Medulla oblongata (tissue), 1 donor: ENCODE measurements at regions not wholly inside any gene's neighbourhood (a gene's known extent, or its start where the extent isn't known, plus 50 kb on each side); places are given as distances from the start of the nearest gene placed in this dataset.
"Not testable (repeated sequence)": the region's sequence is repeated elsewhere in the genome, so short reads cannot be mapped to it uniquely, and the experiment has no call there.

Source experiments
- DNase-seq: peaks from one replicate; pipeline ENCODE4 v3.0.0-alpha.2; 2015; ENCODE audit errors: extremely low spot score

DNA sequence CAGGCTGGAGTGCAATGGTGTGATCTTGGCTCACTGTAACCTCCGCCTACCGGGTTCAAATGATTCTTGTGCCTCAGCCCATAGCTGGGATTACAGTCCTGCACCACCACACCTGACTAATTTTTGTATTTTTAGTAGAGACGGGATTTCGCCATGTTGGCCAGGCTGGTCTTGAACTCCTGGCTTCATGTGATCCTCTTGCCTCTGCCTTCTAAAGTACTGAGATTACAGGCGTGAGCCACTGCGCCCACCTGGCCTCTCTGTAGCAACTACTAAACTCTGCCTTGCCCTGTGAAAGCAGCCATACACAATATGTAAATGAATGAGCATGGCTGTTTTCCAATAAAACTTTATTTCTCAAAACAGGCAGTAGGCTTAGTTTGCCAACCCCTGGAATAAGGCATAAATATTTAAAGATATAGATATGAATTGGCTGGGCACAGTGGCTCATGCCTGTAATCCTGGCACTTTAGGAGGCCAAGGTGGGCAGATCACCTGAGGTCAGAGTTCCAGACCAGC lies 127.9 kb upstream of the ZNF217 start:
- DNase-seq, result not testable (repeated sequence)

DNA sequence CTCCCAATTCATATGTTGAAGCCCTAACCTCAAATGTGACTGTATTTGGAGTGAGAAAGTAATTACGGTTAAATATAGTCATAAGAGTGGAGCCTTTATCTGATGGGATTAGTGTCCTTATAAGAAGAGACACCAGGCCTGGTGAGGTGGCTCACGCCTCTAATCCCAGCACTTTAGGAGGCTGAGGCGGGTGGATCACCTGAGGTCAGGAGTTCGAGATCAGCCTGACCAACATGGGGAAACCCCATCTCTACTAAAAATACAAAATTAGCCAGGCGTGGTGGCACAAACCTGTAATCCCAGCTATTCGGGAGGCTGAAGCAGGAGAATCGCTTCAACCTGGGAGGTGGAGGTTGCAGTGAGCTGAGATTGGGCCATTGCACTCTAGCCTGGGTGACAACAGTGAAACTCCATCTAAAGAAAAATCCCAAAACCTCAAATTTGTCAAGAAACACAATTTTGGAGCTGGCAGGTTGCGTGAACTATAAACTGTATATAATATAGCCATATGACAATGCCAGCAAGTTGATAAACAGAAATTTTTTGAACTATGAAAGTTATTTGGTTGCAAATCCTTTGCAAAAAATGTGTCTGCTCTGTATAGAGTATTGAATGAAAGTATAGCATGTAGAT lies 125.6 kb upstream of the ZNF217 start:
- not testable (repeated sequence) for DNase-seq

DNA sequence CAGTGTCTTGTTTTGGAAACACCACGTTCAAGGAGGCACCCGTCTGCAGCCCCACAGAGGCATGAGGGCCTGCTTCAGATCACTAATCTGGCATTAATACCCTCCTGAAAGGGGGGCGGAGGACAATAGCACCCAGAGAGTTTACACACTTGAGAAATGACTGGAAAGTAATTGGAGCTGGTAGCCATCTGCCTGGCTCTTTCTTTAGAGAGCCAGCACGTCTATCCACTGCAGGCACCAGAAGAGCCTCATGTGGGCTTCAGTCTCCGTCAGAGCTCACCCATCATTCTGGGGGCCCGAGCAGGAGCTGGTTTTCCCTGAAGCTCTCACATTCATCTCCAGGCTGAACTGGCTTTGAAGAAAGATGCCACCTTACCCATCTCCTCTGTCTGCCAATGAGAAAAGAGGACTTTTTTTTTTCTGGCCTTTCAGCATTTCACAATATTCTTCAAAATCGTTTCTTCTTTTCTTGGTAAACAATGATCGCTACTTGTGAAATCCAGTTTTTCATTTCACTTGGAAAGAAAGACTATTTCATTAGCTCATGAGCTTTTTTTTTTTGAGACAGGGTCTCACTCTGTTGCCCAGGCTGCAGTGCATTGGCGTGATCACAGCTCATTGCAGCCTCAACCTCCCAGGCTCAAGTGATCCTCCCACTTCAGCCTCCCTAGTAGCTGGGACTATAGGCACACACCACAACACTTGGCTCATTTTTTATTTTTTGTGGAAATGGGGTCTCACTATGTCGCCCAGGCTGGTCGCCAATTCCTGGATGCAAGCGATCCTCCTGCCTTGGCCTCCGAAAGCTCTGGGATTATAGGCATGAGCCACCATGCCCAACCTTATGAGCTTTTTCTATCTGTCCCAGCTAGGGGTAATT lies 124.7 kb upstream of the ZNF217 start:
- no peak for DNase-seq

DNA sequence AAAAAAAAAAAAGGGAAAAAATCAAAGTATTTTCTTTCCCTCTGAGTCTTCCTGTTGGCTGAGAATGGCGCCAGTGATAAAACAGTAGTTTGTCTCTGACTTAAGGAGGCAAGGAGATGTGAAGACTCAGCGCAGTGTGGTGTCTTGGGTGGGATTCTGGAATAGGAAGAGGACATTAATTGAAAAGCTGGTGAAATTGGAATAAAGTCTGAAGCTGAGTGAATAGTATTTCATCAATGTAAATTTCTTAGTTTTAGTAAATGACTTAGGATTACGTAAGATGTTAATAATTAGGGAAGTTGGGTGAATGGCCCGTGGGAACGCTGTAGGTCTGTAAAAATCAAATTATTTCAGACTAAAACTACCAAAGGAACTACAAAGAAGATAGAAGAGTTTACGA lies 122.8 kb upstream of the ZNF217 start:
- DNase-seq, result no peak

DNA sequence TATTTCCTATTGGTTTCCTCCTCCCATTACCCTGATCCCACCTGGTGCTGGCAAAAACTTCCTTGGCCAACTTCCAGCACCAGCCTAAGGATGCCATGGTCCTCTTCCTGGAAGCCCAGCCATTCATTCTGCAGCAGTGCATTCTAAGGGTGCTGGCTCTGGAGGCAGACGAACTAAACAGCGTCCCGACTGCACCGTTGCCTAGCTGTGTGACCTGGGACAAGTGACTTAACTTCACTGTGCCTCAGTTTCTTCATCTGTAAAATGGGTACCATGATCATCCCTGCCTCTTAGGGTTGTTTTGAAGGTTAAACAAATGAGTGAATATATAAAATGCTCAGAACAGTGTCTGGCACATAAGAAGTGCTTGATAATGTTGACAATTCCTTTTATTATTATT lies 120.9 kb upstream of the ZNF217 start:
- no peak for DNase-seq

DNA sequence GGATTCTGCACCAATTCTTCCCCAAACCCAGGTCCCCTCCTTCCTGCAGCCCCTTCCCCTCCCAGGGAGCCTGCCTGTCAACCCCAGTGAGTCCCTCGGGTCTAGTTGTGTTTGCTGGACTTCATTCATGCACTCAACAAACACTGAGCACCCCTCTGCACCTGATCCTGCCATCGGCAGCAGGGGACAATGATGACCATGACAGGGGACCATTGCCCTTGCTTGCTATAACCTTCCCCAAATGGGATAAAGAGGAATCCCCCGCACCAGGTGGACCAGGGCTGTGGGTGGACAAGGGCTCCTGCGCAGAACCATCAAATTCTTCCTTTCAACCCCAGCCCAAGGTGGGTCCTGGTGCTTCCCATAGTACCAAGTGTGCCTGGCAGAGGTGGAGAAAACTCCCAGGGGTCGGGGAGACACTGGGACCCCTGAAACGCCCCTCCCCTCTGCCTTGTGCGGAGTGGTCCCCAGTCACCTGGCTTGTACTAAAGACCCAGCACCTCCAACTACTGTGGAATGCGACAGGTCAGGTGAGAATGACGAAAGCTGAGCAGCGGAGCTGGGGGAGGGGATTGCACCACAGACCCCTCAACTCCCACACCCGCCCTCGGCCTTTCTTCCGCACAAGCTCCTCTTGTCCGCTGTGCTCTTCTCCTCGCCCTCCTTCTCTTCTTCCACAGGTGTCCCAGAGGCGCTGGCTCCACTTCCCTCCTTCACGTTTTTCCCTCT lies 119.9 kb upstream of the ZNF217 start:
- DNase-seq, result no peak

DNA sequence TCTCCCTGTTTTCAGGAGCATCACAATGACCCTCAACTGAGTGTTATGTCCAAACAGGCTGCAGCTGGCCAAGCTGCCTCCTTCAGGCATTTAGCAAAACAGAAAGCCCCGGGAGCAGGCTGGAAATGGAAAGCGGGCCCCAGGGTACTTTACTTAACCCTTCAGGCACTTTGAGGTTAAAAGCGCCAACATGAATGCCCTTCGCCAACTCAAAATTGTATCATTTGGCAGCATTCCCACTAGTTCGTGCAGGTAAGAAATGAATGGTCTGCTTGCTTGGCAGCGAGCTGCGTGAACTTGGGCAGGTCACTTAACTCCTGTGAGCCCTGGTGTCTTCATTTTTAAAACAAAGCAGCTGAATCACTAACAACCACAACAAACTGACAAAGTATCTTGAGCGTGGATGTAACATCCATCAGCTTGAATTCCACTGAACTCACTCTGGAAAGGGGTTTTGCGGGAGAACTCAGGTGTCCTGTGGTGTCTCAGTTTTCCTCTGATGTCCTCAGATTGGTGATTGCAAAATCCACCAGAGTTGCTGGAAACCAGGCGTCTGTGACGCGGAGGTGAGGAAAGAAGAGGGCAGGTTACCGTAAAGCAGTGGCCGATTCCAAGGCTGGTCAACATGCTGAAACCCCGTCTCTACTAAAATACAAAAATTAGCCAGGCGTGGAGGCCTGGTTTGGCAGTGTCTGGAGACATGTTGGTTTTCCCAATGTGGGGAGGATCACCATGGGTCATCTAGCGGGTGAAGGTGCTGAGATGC lies 118.8 kb upstream of the ZNF217 start:
- DNase-seq, result no peak

DNA sequence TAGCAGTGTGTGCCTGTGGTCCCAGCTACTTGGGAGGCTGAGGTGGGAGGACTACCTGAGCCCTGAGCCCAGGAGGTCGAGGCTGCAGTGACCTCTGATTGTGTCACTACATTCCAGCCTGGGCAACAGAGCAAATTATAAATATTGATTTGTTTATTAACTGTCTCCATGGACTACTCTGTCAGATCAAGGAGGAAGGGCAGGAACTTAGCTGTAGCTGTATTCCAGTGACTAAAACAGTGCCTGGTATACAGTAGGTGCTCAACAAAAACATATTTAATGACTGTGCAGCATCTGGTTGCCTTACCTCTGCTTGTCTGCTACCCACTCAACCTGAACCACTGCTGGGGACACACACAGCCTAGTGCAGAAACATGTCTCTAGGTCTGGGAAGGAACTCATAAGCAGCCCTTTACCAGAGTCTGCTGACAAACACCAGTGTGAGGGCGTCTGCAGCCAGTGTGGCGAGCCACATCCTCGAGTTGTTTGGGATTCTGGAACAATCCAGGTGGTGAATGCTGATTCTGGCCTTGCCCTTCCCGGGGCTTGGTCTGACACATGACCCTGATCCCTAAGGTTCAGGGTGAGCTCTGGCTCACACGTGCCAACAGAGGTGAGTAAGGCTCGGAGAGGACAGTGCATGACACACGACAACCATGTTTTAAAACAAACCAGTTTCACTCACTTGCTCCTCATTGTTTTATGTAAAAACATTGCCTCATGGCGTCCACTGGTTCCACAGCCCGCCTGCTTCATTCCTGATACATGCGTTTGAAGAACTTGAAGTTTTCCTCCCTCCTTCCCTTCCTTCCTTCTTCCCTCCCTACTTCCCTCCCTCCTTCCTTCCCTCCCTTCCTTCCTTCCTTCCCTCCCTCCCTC lies 117.9 kb upstream of the ZNF217 start:
- no peak for DNase-seq

DNA sequence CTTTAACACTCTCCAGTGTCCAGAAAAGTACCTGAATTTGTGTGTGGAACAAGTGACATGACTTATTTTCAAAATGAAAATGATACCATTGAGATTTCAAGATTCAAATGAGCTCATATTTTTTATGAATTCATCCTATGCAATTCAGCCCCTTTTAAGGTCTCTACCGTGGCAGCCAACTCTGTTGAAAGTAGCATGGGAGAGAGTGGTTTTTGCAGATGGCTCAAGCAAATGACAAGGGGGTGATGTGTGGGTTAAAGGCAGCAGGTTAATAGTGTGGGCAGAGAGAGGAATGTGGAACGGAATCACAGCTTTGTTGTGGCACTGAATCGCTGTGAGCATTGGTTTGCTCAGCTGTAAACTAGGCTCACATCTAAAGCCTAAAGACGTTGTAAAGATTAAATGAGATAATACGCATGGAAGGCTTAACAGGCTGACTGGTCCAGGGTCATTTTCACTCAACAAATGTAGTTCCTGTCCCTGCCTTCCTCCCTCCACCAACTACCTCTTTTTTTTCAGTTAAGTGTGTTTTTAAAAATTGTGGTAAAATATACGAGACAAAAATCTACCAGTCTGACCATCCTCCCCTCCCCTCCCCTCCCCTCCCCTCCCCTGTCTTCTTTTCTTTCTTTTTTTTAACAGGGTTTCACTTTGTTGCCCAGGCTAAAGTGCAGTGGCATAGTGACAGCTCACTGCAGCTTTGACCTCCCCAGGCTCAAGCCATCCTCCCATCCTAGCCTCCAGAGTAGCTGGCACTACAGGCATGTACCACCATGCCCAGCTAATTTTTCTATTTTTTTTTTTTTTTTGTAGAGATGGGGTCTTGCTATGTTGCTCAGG lies 114.7 kb upstream of the ZNF217 start:
- DNase-seq, result no peak

DNA sequence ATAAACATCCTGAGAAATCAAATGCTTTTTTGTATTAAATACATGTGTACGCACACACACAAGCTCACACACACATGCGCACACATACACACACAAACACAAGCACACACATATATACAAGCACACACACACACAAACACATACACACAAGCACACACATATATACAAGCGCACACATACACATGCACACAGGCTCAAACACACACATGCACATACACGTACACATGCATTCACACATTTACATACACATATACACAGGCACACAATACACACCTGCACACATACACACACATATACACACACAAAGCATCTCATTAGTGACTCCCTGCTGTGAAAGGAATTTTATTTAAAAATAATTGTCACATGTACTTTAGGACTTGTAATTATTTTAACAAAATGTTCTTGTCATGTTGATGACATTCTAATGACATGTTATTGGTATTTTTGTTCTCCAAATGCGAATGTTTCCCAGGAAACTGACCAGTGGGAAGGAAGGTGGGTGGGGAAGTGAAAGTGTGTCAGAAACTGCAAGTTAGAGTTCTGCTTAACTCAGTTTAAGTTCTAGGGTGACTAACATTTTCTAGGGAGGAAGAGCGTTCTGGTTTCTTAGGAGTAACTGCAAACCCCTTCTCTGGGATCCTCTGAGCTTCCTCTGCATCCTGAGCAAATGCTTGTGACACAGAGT lies 113.9 kb upstream of the ZNF217 start:
- peak; percentile 62 for DNase-seq

DNA sequence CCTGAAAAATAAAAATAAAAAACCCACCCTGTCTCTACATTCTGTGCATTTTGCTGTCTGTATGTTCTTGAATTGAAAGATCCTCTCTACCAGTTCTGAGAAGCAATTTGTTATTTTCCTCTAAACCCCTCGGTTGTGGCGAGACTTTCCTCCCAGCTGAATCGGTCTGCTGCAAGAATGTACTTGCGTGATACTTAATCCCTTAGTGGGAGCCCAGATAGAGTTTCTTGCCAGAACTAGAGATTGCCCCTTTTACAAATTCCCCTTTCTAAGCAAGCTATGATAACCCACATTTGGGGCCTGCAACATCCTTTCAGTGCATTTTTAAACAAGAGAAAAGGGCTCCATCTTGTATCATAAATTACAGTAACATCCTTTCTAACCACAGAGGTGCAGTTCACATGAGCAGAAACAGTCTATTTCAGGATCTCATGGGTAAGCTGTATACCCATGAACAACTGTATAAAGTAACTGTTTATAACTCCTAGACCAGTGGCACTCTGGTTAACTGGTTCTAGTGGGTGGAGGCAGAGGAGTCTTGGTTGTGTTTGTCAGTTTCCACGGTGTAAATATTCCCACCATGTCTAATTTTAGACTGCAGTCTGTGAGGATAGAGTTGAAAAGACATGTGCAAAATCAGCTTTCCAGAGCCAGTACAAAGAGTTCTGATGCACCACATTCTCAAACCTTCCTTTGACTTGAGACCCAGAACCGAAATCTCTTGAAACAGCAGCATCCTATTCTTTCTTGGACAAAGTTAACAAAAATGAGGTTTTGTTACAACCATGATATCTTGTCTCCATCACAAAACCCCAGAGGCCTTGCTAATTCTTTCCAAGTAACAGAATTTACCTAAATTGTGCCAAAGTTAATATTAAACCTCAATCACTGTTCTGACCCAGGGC lies 113.1 kb upstream of the ZNF217 start:
- DNase-seq, result no peak

DNA sequence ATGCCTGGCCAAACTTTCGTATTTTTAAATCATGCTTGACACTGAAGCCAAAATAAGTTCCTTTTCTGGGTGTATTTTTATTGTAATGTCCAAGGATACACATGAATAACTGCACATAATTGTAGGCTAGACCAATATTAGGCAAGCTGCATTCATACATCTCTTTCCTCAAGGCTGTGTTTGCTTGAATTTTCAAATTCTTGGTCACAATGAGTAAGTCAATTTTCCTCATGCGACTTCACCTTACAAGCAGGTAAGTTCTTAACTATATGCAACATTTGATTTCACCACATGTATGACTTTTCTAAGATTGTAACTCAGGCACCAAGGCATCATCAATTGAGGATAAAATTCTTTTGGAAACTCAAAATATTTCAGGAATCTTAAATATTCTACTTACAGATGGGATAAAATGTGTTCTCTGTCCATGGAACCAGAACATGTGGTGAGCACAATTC lies 112.4 kb upstream of the ZNF217 start:
- no peak for DNase-seq

DNA sequence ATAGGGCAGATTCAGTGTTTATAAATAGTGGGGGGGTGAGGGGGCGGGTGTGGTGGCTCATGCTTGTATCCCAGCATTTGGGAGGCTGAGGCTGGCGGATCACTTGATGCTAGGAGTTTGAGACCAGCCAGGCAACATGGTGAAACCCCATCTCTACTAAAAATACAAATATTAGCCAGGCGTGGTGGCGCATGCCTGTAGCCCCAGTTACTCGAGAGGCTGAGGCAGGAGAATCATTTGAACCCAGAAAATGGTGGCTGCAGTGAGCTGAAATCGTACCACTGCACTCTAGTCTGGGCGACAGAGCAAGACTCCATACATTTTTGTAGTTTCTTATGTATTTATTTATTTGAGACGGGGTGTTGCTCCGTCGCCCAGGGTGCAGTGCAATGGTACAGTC lies 109.0 kb upstream of the ZNF217 start:
- DNase-seq, result no peak

DNA sequence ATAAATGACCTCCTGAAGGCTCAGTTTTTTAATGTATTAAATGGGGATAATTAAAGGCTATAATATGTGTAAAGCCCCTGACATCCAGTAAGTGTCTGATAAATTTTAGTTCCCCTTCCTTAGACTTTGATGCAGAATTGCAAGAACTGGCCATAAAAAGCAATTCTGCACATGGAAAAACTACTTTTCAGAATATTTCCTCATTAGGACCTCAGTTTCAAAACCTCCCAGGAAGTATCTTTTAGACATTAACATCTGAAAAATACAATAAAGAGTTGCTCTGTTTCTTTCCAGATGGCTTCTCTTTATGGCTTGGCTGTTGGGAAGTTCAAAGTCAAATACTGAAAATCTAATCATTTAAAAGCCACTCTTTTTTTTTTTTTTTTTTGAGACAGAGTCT lies 106.3 kb upstream of the ZNF217 start:
- no peak for DNase-seq

DNA sequence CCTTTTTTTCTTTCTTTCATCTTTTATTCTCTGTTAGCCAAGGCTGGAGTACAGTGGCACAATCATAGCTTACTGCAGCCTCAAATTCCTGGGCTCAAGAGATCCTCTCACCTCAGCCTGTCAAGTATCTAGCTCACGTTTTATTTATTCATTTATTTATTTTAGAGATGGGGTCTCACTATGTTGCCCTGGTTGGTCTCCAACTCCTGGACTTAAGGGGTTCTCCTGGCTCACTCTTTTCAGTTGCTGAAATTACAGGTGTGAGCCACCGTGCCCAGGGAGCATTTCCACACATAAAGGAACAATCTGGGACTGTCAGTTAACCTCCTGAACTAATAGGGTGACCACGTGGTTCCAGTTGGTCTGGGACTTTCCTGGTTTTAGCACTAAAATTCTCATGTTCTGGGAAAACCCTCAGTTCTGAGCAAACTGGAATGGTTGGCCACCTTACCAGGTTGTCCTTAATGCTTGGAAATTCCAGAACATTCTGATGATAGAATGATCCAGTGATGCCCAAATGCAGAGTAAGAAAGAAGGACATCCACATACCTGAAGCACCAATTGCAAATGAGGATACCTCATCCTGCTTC lies 105.5 kb upstream of the ZNF217 start:
- DNase-seq, result no peak

DNA sequence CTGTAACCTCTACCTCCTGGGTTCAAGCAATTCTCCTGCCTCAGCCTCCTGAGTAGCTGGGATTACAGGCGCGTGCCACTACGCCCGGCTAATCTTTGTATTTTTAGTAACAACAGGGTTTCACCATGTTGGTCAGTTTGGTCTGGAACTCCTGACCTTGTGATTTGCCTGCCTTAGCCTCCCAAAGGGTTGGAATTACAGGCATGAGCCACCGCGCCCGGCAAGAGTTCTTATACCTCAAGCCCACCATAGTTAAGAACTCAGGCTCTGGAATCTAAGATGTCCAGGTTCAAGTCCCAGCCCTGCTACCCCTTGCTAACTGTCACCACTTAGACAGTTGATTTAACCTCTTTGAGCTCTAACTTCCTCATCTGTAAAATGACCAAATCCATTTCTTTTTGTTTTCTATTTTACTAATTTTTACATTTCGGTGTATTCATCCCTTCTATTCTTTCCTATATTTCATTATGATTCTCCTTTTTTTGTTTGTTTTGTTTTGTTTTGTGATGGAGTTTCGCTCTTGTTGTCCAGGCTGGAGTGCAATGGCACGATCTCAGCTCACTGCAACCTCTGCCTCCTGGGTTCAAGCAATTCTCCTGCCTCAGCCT lies 104.8 kb upstream of the ZNF217 start:
- no peak for DNase-seq
